Fibroblast of the aortic adventitia (primary cell): ENCODE measurements at regions not wholly inside any gene's neighbourhood (a gene's known extent, or its start where the extent isn't known, plus 50 kb on each side); places are given as distances from the start of the nearest gene placed in this dataset.

Source experiments
- DNase-seq: peaks from one replicate; pipeline ENCODE4 v3.0.0-alpha.2; 2010; ENCODE audit warnings: low read depth
- H3K4me3 ChIP-seq: 2 replicates; pipeline ENCODE4 v1.5.1; 2011; ENCODE audit warnings: low read depth, mild to moderate bottlenecking, control low read depth, low read length, moderate library complexity
- CTCF ChIP-seq: IDR thresholded peaks from 2 replicates; pipeline ENCODE4 v1.5.1; 2011; ENCODE audit warnings: mild to moderate bottlenecking, low read length, control low read depth, inconsistent platforms; ENCODE audit not compliant: insufficient read depth

GRCh38 chr7:85423209-85423895 lies 236.5 kb upstream of the SEMA3D start:
- no peak overlapping the region for H3K4me3 ChIP-seq
- TF ChIP-seq CTCF: no peak
- DNase-seq: no peak

GRCh38 chr7:85415743-85416142 lies 228.9 kb upstream of the SEMA3D start:
- TF ChIP-seq CTCF: no peak
- DNase-seq: no peak
- no peak overlapping the region for H3K4me3 ChIP-seq

- no peak overlapping the region for H3K4me3 ChIP-seq
- no peak for DNase-seq
- TF ChIP-seq CTCF: no peak
Observed at GRCh38 chr7:85413718-85414117, 226.9 kb upstream of the SEMA3D start.

GRCh38 chr7:85412912-85413311 lies 226.1 kb upstream of the SEMA3D start:
- DNase-seq: no peak
- no peak overlapping the region for H3K4me3 ChIP-seq
- no peak for TF ChIP-seq CTCF

GRCh38 chr7:85407391-85407790 lies 220.5 kb upstream of the SEMA3D start:
- no peak for DNase-seq
- TF ChIP-seq CTCF: no peak
- no peak overlapping the region for H3K4me3 ChIP-seq

GRCh38 chr7:85405016-85405902 lies 218.4 kb upstream of the SEMA3D start:
- H3K4me3 ChIP-seq: no peak overlapping the region
- DNase-seq: no peak
- TF ChIP-seq CTCF: no peak
